H9 (cell line): ENCODE measurements at regions not wholly inside any gene's neighbourhood (a gene's known extent, or its start where the extent isn't known, plus 50 kb on each side); places are given as distances from the start of the nearest gene placed in this dataset.

Source experiments
- DNase-seq: peaks from one replicate; pipeline ENCODE4 v3.0.0-alpha.2; 2017
- H2AFZ ChIP-seq: one replicate; pipeline ENCODE4 v1.6.1; 2013; ENCODE audit warnings: mild to moderate bottlenecking, low read length, control low read depth, moderate library complexity
- H2AK5ac ChIP-seq: 2 replicates; pipeline ENCODE4 v1.6.1; 2013; ENCODE audit warnings: low read length, control low read depth, mixed read lengths; ENCODE audit not compliant: insufficient read length
- H2BK120ac ChIP-seq: one replicate; pipeline ENCODE4 v1.6.1; 2013; ENCODE audit warnings: low read depth, mild to moderate bottlenecking, low read length, control low read depth, inconsistent platforms; ENCODE audit not compliant: poor library complexity, severe bottlenecking
- H2BK12ac ChIP-seq: 2 replicates; pipeline ENCODE4 v1.6.1; 2013; ENCODE audit warnings: low read length, control low read depth, mixed read lengths, low read depth; ENCODE audit not compliant: insufficient read length
- H2BK15ac ChIP-seq: 2 replicates; pipeline ENCODE4 v1.6.1; 2013; ENCODE audit warnings: low read depth, low read length, control low read depth
- H2BK20ac ChIP-seq: one replicate; pipeline ENCODE4 v1.6.1; 2013; ENCODE audit warnings: low read depth, mild to moderate bottlenecking, low read length, control low read depth, inconsistent platforms; ENCODE audit not compliant: poor library complexity, severe bottlenecking
- H2BK5ac ChIP-seq: 2 replicates; pipeline ENCODE4 v1.6.1; 2013; ENCODE audit warnings: low read length, control low read depth, mixed read lengths; ENCODE audit not compliant: insufficient read length
- H3K14ac ChIP-seq: 2 replicates; pipeline ENCODE4 v1.6.1; 2013; ENCODE audit warnings: low read length, control low read depth; ENCODE audit not compliant: insufficient read depth
- H3K18ac ChIP-seq: 2 replicates; pipeline ENCODE4 v1.6.1; 2013; ENCODE audit warnings: low read depth, mild to moderate bottlenecking, mixed read lengths, low read length, control low read depth; ENCODE audit not compliant: insufficient read length
- H3K23ac ChIP-seq: 2 replicates; pipeline ENCODE4 v1.6.1; 2013; ENCODE audit warnings: low read length, control low read depth, mixed read lengths, low read depth; ENCODE audit not compliant: insufficient read length
- H3K23me2 ChIP-seq: 2 replicates; pipeline ENCODE4 v1.6.1; 2013; ENCODE audit warnings: low read depth, mild to moderate bottlenecking, mixed read lengths, low read length, control low read depth; ENCODE audit not compliant: insufficient read length, poor library complexity, severe bottlenecking
- H3K27ac ChIP-seq: 2 replicates; pipeline ENCODE4 v1.5.1; 2013; ENCODE audit warnings: low read length, control low read depth, mixed read lengths, low read depth; ENCODE audit not compliant: insufficient read length
- H3K27me3 ChIP-seq: 2 replicates; pipeline ENCODE4 v1.6.1; 2013; ENCODE audit warnings: low read length, control low read depth, inconsistent platforms; ENCODE audit not compliant: insufficient read depth
- H3K4ac ChIP-seq: 2 replicates; pipeline ENCODE4 v1.6.1; 2013; ENCODE audit warnings: low read depth, mild to moderate bottlenecking, control low read depth, inconsistent platforms, low read length, moderate library complexity
- H3K4me1 ChIP-seq: 2 replicates; pipeline ENCODE4 v1.6.1; 2013; ENCODE audit warnings: low read length, control low read depth, inconsistent platforms; ENCODE audit not compliant: insufficient read depth
- H3K4me2 ChIP-seq: 2 replicates; pipeline ENCODE4 v1.6.1; 2013; ENCODE audit warnings: low read length, control low read depth, mixed read lengths; ENCODE audit not compliant: insufficient read length, insufficient read depth
- H3K56ac ChIP-seq: 2 replicates; pipeline ENCODE4 v1.6.1; 2013; ENCODE audit warnings: low read depth, mild to moderate bottlenecking, mixed read lengths, low read length, control low read depth; ENCODE audit not compliant: insufficient read length
- H3K79me1 ChIP-seq: 2 replicates; pipeline ENCODE4 v1.6.1; 2013; ENCODE audit warnings: low read depth, mild to moderate bottlenecking, moderate library complexity, low read length, control low read depth, inconsistent platforms; ENCODE audit not compliant: insufficient read depth, poor library complexity, severe bottlenecking
- H3K79me2 ChIP-seq: 2 replicates; pipeline ENCODE4 v1.6.1; 2013; ENCODE audit warnings: low read length, control low read depth, inconsistent platforms; ENCODE audit not compliant: insufficient read depth
- H3K9ac ChIP-seq: 2 replicates; pipeline ENCODE4 v1.6.1; 2013; ENCODE audit warnings: low read length, control low read depth, mixed read lengths; ENCODE audit not compliant: insufficient read length; ENCODE audit errors: extremely low read depth
- H3K9me3 ChIP-seq: one replicate; pipeline ENCODE4 v1.6.1; 2013; ENCODE audit warnings: low read depth, low read length, inconsistent platforms; ENCODE audit not compliant: control insufficient read depth
- H3T11ph ChIP-seq: one replicate; pipeline ENCODE4 v1.6.1; 2013; ENCODE audit warnings: mild to moderate bottlenecking, low read length, control low read depth, inconsistent platforms
- H4K20me1 ChIP-seq: one replicate; pipeline ENCODE4 v1.6.1; 2013; ENCODE audit not compliant: control insufficient read depth, insufficient read length, insufficient read depth
- H4K5ac ChIP-seq: 2 replicates; pipeline ENCODE4 v1.6.1; 2013; ENCODE audit warnings: low read depth, mild to moderate bottlenecking, mixed read lengths, low read length, control low read depth; ENCODE audit not compliant: insufficient read length
- H4K8ac ChIP-seq: replicated peaks from 2 replicates; pipeline ENCODE4 v1.6.1; 2013; ENCODE audit warnings: low read length, control low read depth, mixed read lengths, low read depth; ENCODE audit not compliant: insufficient read length
- H4K91ac ChIP-seq: 2 replicates; pipeline ENCODE4 v1.6.1; 2013; ENCODE audit warnings: low read depth, mild to moderate bottlenecking, moderate library complexity, mixed read lengths, low read length, control low read depth; ENCODE audit not compliant: insufficient read length
- H3K27ac Mint-ChIP-seq, 3 experiments: 2 replicates in 2 of 3; 3 replicates in 1 of 3; pipeline ENCODE4 v1.8.0; 2020 to 2021; ENCODE audit warnings: mixed read lengths in 3 of 3, mild to moderate bottlenecking in 1 of 3, moderate library complexity in 1 of 3
- H3K27me3 Mint-ChIP-seq: 2 replicates; pipeline ENCODE4 v1.8.0; 2021; ENCODE audit warnings: low read depth, mild to moderate bottlenecking, moderate library complexity, mixed read lengths
- H3K36me3 Mint-ChIP-seq, 3 experiments: 2 replicates in 2 of 3; 3 replicates in 1 of 3; pipeline ENCODE4 v1.8.0; 2020 to 2021; ENCODE audit warnings: low read depth in 3 of 3, mixed read lengths in 3 of 3; ENCODE audit not compliant: insufficient read depth in 1 of 3
- H3K4me1 Mint-ChIP-seq, 2 experiments: 2 replicates each; pipeline ENCODE4 v1.8.0; 2020; ENCODE audit warnings: mixed read lengths in 2 of 2
- H3K4me3 Mint-ChIP-seq, 2 experiments: 2 replicates in 1 of 2; 3 replicates in 1 of 2; pipeline ENCODE4 v1.8.0; 2020 to 2021; ENCODE audit warnings: mild to moderate bottlenecking in 2 of 2, mixed read lengths in 2 of 2, moderate library complexity in 1 of 2
- H3K9me3 Mint-ChIP-seq, 2 experiments: 2 replicates in 1 of 2; 3 replicates in 1 of 2; pipeline ENCODE4 v1.8.0; 2020; ENCODE audit warnings: mild to moderate bottlenecking in 2 of 2, mixed read lengths in 2 of 2, moderate library complexity in 1 of 2
- CTCF ChIP-seq: fragments of 200-600 bp; sonication (generic); conservative IDR thresholded peaks from 3 replicates; pipeline ENCODE4 v1.8.0; 2021; ENCODE audit warnings: antibody characterized with exemption, mild to moderate bottlenecking
- WGBS: extraction: QIAGEN DNeasy Blood & Tissue Kit; methylation state at CpG from one replicate; pipeline ENCODE4 v1.1.7; 2013; ENCODE audit warnings: missing lambda C conversion rate, low lambda C conversion rate, mixed read lengths; ENCODE audit not compliant: insufficient read length; ENCODE audit errors: extremely low coverage; 5-methylcytosine and 5-hydroxymethylcytosine counted together

DNA sequence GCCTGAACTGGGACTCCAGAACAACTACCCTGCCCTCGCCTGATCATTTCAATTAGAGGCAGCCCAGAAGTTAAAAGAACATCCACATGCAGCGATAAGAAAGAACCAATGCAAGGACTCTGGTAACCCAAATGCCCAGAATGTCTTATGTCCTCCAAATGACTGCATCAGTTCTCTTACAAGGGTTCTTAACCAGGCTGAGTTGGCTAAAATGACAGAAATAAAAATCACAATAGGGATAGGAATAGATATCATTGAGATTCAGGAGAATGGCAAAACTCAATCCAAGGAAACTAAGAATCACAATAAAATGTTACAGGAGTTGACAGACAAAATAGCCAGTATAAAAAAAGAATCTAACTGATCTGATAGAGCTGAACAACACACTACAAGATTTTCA is 80.1 kb upstream of the PTGFR start:
- no peak overlapping the region for H3K27ac ChIP-seq
- no peaks in the 10 kb centered on the region for H3K9me3 ChIP-seq
- no peak overlapping the region for H3K23ac ChIP-seq
- no peak overlapping the region for H4K5ac ChIP-seq
- no peak overlapping the region for H3K56ac ChIP-seq
- no peak overlapping the region for H2BK5ac ChIP-seq
- no peaks in the 10 kb centered on the region for H3K79me1 ChIP-seq
- no peak overlapping the region for H2AK5ac ChIP-seq
- H3K23me2 ChIP-seq: no peaks in the 10 kb centered on the region
- H3K9me3 Mint-ChIP-seq: peaks cover 17 to 22% of the 10 kb centered on the region in 2 experiments
- H3K4ac ChIP-seq: no peak overlapping the region
- H2AFZ ChIP-seq: no peak overlapping the region
- H2BK120ac ChIP-seq: no peak overlapping the region
- WGBS: no CpG with 5 or more reads among the region's 2 CpGs
- peaks cover 3 to 23% (median 3%) of the 10 kb centered on the region in 3 experiments; a peak in 6 of 7 replicates for H3K36me3 Mint-ChIP-seq
- H3T11ph ChIP-seq: no peak overlapping the region
- no peaks in the 10 kb centered on the region for H3K27me3 ChIP-seq
- no peak overlapping the region for H4K91ac ChIP-seq
- H3K27me3 Mint-ChIP-seq: no peaks in the 10 kb centered on the region; the same call in 1 of the 2 replicates
- no peak overlapping the region for H2BK20ac ChIP-seq
- H3K9ac ChIP-seq: no peak overlapping the region
- no peaks in the 10 kb centered on the region for H3K79me2 ChIP-seq
- H4K8ac ChIP-seq: no peak overlapping the region
- H2BK15ac ChIP-seq: no peak overlapping the region
- H4K20me1 ChIP-seq: no peaks in the 10 kb centered on the region
- H3K4me1 ChIP-seq: no peaks in the 10 kb centered on the region; the same call in 1 of the 2 replicates
- no peak overlapping the region for H3K14ac ChIP-seq
- no peak overlapping the region for H3K4me2 ChIP-seq
- no peak for TF ChIP-seq CTCF
- no peak overlapping the region for H3K18ac ChIP-seq
- peaks cover 22% of the 10 kb centered on the region in 2 experiments for H3K4me1 Mint-ChIP-seq
- no peak for DNase-seq
- no peak overlapping the region for H3K27ac Mint-ChIP-seq
- no peak overlapping the region for H2BK12ac ChIP-seq
- no peak overlapping the region for H3K4me3 Mint-ChIP-seq
